Neural cell (in vitro differentiated cells): ENCODE measurements at regions not wholly inside any gene's neighbourhood (a gene's known extent, or its start where the extent isn't known, plus 50 kb on each side); places are given as distances from the start of the nearest gene placed in this dataset.

Source experiments
- H2AFZ ChIP-seq: fragments of 200-600, 300-800 bp; sonication (generic), shearing (Covaris generic); 2 replicates; pipeline ENCODE4 v1.6.0; 2014; ENCODE audit warnings: low read depth, mild to moderate bottlenecking, antibody characterized with exemption, low read length, moderate library complexity
- H3F3A ChIP-seq: fragments of 200-600 bp; shearing (Covaris generic); 2 replicates; pipeline ENCODE4 v1.6.1; 2016; ENCODE audit warnings: mild to moderate bottlenecking, moderate library complexity, mixed read lengths, antibody characterized with exemption, low read length; ENCODE audit not compliant: insufficient read depth, poor library complexity, severe bottlenecking
- H3K27ac ChIP-seq: fragments of 200-600, 300-800 bp; sonication (generic), shearing (Covaris generic); 2 replicates; pipeline ENCODE4 v1.5.1; 2014; ENCODE audit warnings: mild to moderate bottlenecking, low read length, moderate library complexity
- H3K27me3 ChIP-seq: fragments of 300-800, 200-600 bp; sonication (generic), shearing (Covaris generic); 2 replicates; pipeline ENCODE4 v1.6.0; 2014; ENCODE audit warnings: mild to moderate bottlenecking, low read depth, low read length, moderate library complexity; ENCODE audit not compliant: insufficient read depth
- H3K36me3 ChIP-seq: fragments of 300-800, 200-600 bp; sonication (generic), shearing (Covaris generic); 2 replicates; pipeline ENCODE4 v1.5.1; 2014; ENCODE audit warnings: mild to moderate bottlenecking, antibody characterized with exemption, low read length, moderate library complexity; ENCODE audit not compliant: insufficient read depth
- H3K4me2 ChIP-seq: fragments of 300-800, 200-600 bp; sonication (generic), shearing (Covaris generic); 2 replicates; pipeline ENCODE4 v1.6.0; 2014; ENCODE audit warnings: mild to moderate bottlenecking, low read length
- H3K4me3 ChIP-seq: fragments of 300-800, 200-600 bp; sonication (generic), shearing (Covaris generic); 2 replicates; pipeline ENCODE4 v1.5.1; 2014; ENCODE audit warnings: mild to moderate bottlenecking, low read length, moderate library complexity
- H3K79me2 ChIP-seq: fragments of 200-600 bp; shearing (Covaris generic); replicated peaks from 2 replicates; pipeline ENCODE4 v1.6.0; 2014; ENCODE audit warnings: mild to moderate bottlenecking, low read length, moderate library complexity; ENCODE audit not compliant: insufficient read depth
- H3K9ac ChIP-seq: fragments of 300-800, 200-600 bp; sonication (generic), shearing (Covaris generic); 2 replicates; pipeline ENCODE4 v1.6.1; 2016; ENCODE audit warnings: mild to moderate bottlenecking, low read length, mixed read lengths
- H3K9me2 ChIP-seq: fragments of 200-600 bp; shearing (Covaris generic); 2 replicates; pipeline ENCODE4 v1.6.1; 2016; ENCODE audit warnings: mild to moderate bottlenecking, low read length, mixed read lengths; ENCODE audit not compliant: insufficient read depth
- H3K9me3 ChIP-seq: fragments of 200-600, 300-800 bp; sonication (generic), shearing (Covaris generic); 2 replicates; pipeline ENCODE4 v1.6.1; 2016; ENCODE audit warnings: mild to moderate bottlenecking, mixed run types, low read length, moderate library complexity, mixed read lengths
- H4K20me1 ChIP-seq: fragments of 200-600 bp; shearing (Covaris generic); 2 replicates; pipeline ENCODE4 v1.6.1; 2016; ENCODE audit warnings: mild to moderate bottlenecking, mixed run types; ENCODE audit not compliant: insufficient read depth
- CTCF ChIP-seq: fragments of 450-650 bp; IDR thresholded peaks from 2 replicates; pipeline ENCODE4 v1.5.1; 2014; ENCODE audit warnings: antibody characterized with exemption, mild to moderate bottlenecking, moderate library complexity; ENCODE audit not compliant: poor library complexity, severe bottlenecking
- EP300 ChIP-seq: fragments of 450-650 bp; conservative IDR thresholded peaks from 2 replicates; pipeline ENCODE4 v1.6.1; 2014; ENCODE audit warnings: antibody characterized with exemption, mild to moderate bottlenecking, moderate library complexity; ENCODE audit not compliant: poor library complexity, severe bottlenecking
- EZH2 ChIP-seq: fragments of 200-600, 300-800 bp; shearing (Covaris generic), sonication (generic); IDR thresholded peaks from 2 replicates; pipeline ENCODE4 v1.6.1; 2014; ENCODE audit warnings: antibody characterized with exemption, low read length, borderline replicate concordance, mild to moderate bottlenecking; ENCODE audit not compliant: insufficient read depth, poor library complexity, severe bottlenecking
- MXI1 ChIP-seq: fragments of 450-650 bp; conservative IDR thresholded peaks from 2 replicates; pipeline ENCODE4 v1.6.1; 2014; ENCODE audit warnings: antibody characterized with exemption, mild to moderate bottlenecking; ENCODE audit not compliant: poor library complexity, severe bottlenecking
- POLR2AphosphoS5 ChIP-seq: IDR thresholded peaks from 2 replicates; pipeline ENCODE4 v1.6.1; 2012
- RAD21 ChIP-seq: fragments of 450-650 bp; conservative IDR thresholded peaks from 2 replicates; pipeline ENCODE4 v1.6.1; 2014; ENCODE audit warnings: antibody characterized with exemption, mild to moderate bottlenecking, moderate library complexity
- REST ChIP-seq: IDR thresholded peaks from 2 replicates; pipeline ENCODE4 v1.6.1; 2012; ENCODE audit warnings: borderline replicate concordance
- SMC3 ChIP-seq: fragments of 450-650 bp; conservative IDR thresholded peaks from 2 replicates; pipeline ENCODE4 v1.6.1; 2014; ENCODE audit warnings: antibody characterized with exemption, mild to moderate bottlenecking, moderate library complexity; ENCODE audit not compliant: poor library complexity
- TAF1 ChIP-seq: IDR thresholded peaks from 2 replicates; pipeline ENCODE4 v1.6.1; 2012; ENCODE audit warnings: low read depth

- no peak overlapping the region for H3K27ac ChIP-seq
- no peaks in the 10 kb centered on the region for H3K36me3 ChIP-seq
- no peak overlapping the region for H2AFZ ChIP-seq
- no peaks in the 10 kb centered on the region for H3K9me3 ChIP-seq
- H3K9me2 ChIP-seq: no peaks in the 10 kb centered on the region
- H3K4me3 ChIP-seq: no peak overlapping the region
- no peak for TF ChIP-seq RAD21
- no peak for TF ChIP-seq EZH2
- no peak for TF ChIP-seq CTCF
- TF ChIP-seq REST: no peak
- TF ChIP-seq TAF1: no peak
- no peak for TF ChIP-seq MXI1
- no peak for TF ChIP-seq EP300
- no peak for TF ChIP-seq POLR2AphosphoS5
- TF ChIP-seq SMC3: no peak
- H3K79me2 ChIP-seq: no peaks in the 10 kb centered on the region
- H3F3A ChIP-seq: no peaks in the 10 kb centered on the region
- no peak overlapping the region for H3K9ac ChIP-seq
- no peaks in the 10 kb centered on the region for H3K27me3 ChIP-seq
- no peak overlapping the region for H3K4me2 ChIP-seq
- H4K20me1 ChIP-seq: no peaks in the 10 kb centered on the region
These were observed 75.8 kb downstream of the DAD1 start for GRCh38 chr14:22513066-22513812.

GRCh38 chr14:22512106-22512814, 76.8 kb downstream of the DAD1 start:
- no peak overlapping the region for H3K27ac ChIP-seq
- H2AFZ ChIP-seq: no peak overlapping the region
- no peak overlapping the region for H3K4me3 ChIP-seq
- no peaks in the 10 kb centered on the region for H4K20me1 ChIP-seq
- H3K9me2 ChIP-seq: no peaks in the 10 kb centered on the region
- H3K27me3 ChIP-seq: no peaks in the 10 kb centered on the region
- no peaks in the 10 kb centered on the region for H3K36me3 ChIP-seq
- no peak overlapping the region for H3K4me2 ChIP-seq
- no peaks in the 10 kb centered on the region for H3K79me2 ChIP-seq
- H3K9me3 ChIP-seq: no peaks in the 10 kb centered on the region
- TF ChIP-seq REST (no peak), TAF1 (no peak), POLR2AphosphoS5 (no peak), MXI1 (no peak), RAD21 (no peak), CTCF (no peak), SMC3 (no peak), EZH2 (no peak), EP300 (no peak)
- no peaks in the 10 kb centered on the region for H3F3A ChIP-seq
- no peak overlapping the region for H3K9ac ChIP-seq
